H1 (cell line): ENCODE measurements at regions not wholly inside any gene's neighbourhood (a gene's known extent, or its start where the extent isn't known, plus 50 kb on each side); places are given as distances from the start of the nearest gene placed in this dataset.

Source experiments
- CTBP2 ChIP-seq: IDR thresholded peaks from 2 replicates; pipeline ENCODE4 v1.7.0; 2011; ENCODE audit warnings: borderline replicate concordance, mild to moderate bottlenecking, moderate library complexity, mixed read lengths, low read length; ENCODE audit not compliant: insufficient read depth, insufficient read length
- EGR1 ChIP-seq: IDR thresholded peaks from 2 replicates; pipeline ENCODE4 v1.6.1; 2011; ENCODE audit warnings: low read depth, low read length, borderline replicate concordance
- POLR2A ChIP-seq, 2 experiments: IDR thresholded peaks; 1 replicate in 1 of 2; 2 replicates in 1 of 2; pipeline ENCODE4 v1.6.1; 2011; ENCODE audit warnings: low read depth in 2 of 2, low read length in 2 of 2, mild to moderate bottlenecking in 2 of 2; ENCODE audit errors: control extremely low read depth in 1 of 2
- RXRA ChIP-seq: IDR thresholded peaks from 2 replicates; pipeline ENCODE4 v1.6.1; 2011; ENCODE audit warnings: low read depth, mild to moderate bottlenecking, low read length, moderate library complexity; ENCODE audit not compliant: insufficient read depth
- TAF7 ChIP-seq: optimal IDR thresholded peaks from 2 replicates; pipeline ENCODE3; 2011; ENCODE audit warnings: low read depth, mild to moderate bottlenecking, inconsistent platforms, low read length, moderate library complexity, borderline replicate concordance
- ZNF274 ChIP-seq: IDR thresholded peaks from 2 replicates; pipeline ENCODE4 v1.7.0; 2012; ENCODE audit warnings: low read length, borderline replicate concordance; ENCODE audit errors: extremely low read depth
- TF ChIP-seq, protein P1 (sequence below): fragments of 300-600 bp; sonication (generic); IDR thresholded peaks from 2 replicates; pipeline ENCODE4 v1.7.1; 2012; ENCODE audit warnings: low read length, moderate library complexity, mild to moderate bottlenecking, inconsistent platforms; ENCODE audit not compliant: insufficient replicate concordance
- TF ChIP-seq, protein P2 (sequence below): IDR thresholded peaks from 2 replicates; pipeline ENCODE4 v1.6.1; 2011; ENCODE audit warnings: low read length, improper control_type of control experiment

DNA sequence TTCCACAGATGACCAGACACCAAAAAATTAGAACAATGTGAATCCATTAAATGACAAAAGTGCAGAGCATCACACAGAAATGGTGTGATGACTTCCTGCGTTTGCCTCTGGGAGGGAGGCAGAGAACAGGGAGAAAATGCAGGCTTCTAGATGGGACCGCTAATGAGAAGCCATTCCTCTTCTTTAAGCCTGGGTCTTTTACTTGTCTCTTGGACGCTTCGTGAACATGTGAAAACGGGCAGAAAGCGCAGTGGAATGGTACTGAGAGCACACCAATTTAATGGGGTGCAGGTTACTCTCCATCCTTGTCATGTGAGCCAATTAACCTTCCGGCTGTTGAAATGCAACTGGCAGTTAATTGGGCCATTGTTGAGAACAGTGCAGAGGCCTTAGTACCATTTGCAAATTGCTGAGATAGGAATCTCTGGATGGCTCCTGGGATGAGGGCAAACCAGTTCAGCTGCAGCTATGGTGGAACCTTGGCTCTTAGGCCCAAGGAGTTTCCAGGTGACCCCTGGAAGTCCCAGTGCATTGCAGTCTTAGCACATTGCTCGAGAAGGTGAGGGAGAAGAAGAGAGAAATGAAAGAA lies 210.4 kb upstream of the CXCR4 start (continued):
- TF ChIP-seq, protein P1, sequence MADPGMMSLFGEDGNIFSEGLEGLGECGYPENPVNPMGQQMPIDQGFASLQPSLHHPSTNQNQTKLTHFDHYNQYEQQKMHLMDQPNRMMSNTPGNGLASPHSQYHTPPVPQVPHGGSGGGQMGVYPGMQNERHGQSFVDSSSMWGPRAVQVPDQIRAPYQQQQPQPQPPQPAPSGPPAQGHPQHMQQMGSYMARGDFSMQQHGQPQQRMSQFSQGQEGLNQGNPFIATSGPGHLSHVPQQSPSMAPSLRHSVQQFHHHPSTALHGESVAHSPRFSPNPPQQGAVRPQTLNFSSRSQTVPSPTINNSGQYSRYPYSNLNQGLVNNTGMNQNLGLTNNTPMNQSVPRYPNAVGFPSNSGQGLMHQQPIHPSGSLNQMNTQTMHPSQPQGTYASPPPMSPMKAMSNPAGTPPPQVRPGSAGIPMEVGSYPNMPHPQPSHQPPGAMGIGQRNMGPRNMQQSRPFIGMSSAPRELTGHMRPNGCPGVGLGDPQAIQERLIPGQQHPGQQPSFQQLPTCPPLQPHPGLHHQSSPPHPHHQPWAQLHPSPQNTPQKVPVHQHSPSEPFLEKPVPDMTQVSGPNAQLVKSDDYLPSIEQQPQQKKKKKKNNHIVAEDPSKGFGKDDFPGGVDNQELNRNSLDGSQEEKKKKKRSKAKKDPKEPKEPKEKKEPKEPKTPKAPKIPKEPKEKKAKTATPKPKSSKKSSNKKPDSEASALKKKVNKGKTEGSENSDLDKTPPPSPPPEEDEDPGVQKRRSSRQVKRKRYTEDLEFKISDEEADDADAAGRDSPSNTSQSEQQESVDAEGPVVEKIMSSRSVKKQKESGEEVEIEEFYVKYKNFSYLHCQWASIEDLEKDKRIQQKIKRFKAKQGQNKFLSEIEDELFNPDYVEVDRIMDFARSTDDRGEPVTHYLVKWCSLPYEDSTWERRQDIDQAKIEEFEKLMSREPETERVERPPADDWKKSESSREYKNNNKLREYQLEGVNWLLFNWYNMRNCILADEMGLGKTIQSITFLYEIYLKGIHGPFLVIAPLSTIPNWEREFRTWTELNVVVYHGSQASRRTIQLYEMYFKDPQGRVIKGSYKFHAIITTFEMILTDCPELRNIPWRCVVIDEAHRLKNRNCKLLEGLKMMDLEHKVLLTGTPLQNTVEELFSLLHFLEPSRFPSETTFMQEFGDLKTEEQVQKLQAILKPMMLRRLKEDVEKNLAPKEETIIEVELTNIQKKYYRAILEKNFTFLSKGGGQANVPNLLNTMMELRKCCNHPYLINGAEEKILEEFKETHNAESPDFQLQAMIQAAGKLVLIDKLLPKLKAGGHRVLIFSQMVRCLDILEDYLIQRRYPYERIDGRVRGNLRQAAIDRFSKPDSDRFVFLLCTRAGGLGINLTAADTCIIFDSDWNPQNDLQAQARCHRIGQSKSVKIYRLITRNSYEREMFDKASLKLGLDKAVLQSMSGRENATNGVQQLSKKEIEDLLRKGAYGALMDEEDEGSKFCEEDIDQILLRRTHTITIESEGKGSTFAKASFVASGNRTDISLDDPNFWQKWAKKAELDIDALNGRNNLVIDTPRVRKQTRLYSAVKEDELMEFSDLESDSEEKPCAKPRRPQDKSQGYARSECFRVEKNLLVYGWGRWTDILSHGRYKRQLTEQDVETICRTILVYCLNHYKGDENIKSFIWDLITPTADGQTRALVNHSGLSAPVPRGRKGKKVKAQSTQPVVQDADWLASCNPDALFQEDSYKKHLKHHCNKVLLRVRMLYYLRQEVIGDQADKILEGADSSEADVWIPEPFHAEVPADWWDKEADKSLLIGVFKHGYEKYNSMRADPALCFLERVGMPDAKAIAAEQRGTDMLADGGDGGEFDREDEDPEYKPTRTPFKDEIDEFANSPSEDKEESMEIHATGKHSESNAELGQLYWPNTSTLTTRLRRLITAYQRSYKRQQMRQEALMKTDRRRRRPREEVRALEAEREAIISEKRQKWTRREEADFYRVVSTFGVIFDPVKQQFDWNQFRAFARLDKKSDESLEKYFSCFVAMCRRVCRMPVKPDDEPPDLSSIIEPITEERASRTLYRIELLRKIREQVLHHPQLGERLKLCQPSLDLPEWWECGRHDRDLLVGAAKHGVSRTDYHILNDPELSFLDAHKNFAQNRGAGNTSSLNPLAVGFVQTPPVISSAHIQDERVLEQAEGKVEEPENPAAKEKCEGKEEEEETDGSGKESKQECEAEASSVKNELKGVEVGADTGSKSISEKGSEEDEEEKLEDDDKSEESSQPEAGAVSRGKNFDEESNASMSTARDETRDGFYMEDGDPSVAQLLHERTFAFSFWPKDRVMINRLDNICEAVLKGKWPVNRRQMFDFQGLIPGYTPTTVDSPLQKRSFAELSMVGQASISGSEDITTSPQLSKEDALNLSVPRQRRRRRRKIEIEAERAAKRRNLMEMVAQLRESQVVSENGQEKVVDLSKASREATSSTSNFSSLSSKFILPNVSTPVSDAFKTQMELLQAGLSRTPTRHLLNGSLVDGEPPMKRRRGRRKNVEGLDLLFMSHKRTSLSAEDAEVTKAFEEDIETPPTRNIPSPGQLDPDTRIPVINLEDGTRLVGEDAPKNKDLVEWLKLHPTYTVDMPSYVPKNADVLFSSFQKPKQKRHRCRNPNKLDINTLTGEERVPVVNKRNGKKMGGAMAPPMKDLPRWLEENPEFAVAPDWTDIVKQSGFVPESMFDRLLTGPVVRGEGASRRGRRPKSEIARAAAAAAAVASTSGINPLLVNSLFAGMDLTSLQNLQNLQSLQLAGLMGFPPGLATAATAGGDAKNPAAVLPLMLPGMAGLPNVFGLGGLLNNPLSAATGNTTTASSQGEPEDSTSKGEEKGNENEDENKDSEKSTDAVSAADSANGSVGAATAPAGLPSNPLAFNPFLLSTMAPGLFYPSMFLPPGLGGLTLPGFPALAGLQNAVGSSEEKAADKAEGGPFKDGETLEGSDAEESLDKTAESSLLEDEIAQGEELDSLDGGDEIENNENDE = no peak
- TF ChIP-seq CTBP2 = no peak
- no peak for TF ChIP-seq ZNF274
- TF ChIP-seq, protein P2, sequence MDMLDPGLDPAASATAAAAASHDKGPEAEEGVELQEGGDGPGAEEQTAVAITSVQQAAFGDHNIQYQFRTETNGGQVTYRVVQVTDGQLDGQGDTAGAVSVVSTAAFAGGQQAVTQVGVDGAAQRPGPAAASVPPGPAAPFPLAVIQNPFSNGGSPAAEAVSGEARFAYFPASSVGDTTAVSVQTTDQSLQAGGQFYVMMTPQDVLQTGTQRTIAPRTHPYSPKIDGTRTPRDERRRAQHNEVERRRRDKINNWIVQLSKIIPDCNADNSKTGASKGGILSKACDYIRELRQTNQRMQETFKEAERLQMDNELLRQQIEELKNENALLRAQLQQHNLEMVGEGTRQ = no peak
- no peak for TF ChIP-seq TAF7
- no peak for TF ChIP-seq POLR2A (IDR thresholded peaks at IDR 0.05; ENCODE audit: control extremely low read depth in 1 of 2, low read depth in 2 of 2, low read length in 2 of 2)
- TF ChIP-seq EGR1 = no peak
- no peak for TF ChIP-seq RXRA
